ENCODE measurements at regions not wholly inside any gene's neighbourhood (a gene's known extent, or its start where the extent isn't known, plus 50 kb on each side); places are given as distances from the start of the nearest gene placed in this dataset.

- intact Hi-C loops (cut with micrococcal nuclease) = no loop called here
- Histone ChIP-seq H3K4me1 (no peaks in the 10 kb centered on the region), H3K27me3 (ENCODE audit: low read depth) (peaks cover 51% of the 10 kb centered on the region), H3K36me3 (no peaks in the 10 kb centered on the region), H3K27ac (replicated peaks) (no peak overlapping the region), H3K9me3 (replicated peaks) (no peaks in the 10 kb centered on the region), H3K4me3 (no peak overlapping the region)
- DNase-seq = no peak
- no peak for TF ChIP-seq CTCF (IDR thresholded peaks at IDR 0.05; ENCODE audit: borderline replicate concordance)
Observed at GRCh38 chr1:14064649-14065442, 364.9 kb downstream of the PRDM2 start.

GRCh38 chr1:14065486-14065885, 365.5 kb downstream of the PRDM2 start:
- H3K4me1 ChIP-seq = no peaks in the 10 kb centered on the region
- H3K36me3 ChIP-seq = no peaks in the 10 kb centered on the region
- H3K27ac ChIP-seq (replicated peaks) = no peak overlapping the region
- no peak for DNase-seq
- no peak overlapping the region for H3K4me3 ChIP-seq
- H3K27me3 ChIP-seq (ENCODE audit: low read depth) = peaks cover 53% of the 10 kb centered on the region
- H3K9me3 ChIP-seq (replicated peaks) = no peaks in the 10 kb centered on the region
- intact Hi-C loops (cut with micrococcal nuclease) = no loop called here
- no peak for TF ChIP-seq CTCF (IDR thresholded peaks at IDR 0.05; ENCODE audit: borderline replicate concordance)

- no peak for DNase-seq
- Histone ChIP-seq H3K4me1 (no peaks in the 10 kb centered on the region), H3K36me3 (no peaks in the 10 kb centered on the region), H3K4me3 (no peak overlapping the region), H3K9me3 (replicated peaks) (no peaks in the 10 kb centered on the region), H3K27ac (replicated peaks) (no peak overlapping the region), H3K27me3 (ENCODE audit: low read depth) (peaks cover 60% of the 10 kb centered on the region)
- no peak for TF ChIP-seq CTCF (IDR thresholded peaks at IDR 0.05; ENCODE audit: borderline replicate concordance)
- intact Hi-C loops (cut with micrococcal nuclease) = no loop called here
Observed at GRCh38 chr1:14067036-14067435, 367.0 kb downstream of the PRDM2 start.

GRCh38 chr1:14067711-14068110, 367.7 kb downstream of the PRDM2 start:
- no peak for DNase-seq
- no peak overlapping the region for H3K27ac ChIP-seq (replicated peaks)
- H3K4me3 ChIP-seq = no peak overlapping the region
- H3K36me3 ChIP-seq = no peaks in the 10 kb centered on the region
- TF ChIP-seq CTCF (IDR thresholded peaks at IDR 0.05; ENCODE audit: borderline replicate concordance) = no peak
- H3K9me3 ChIP-seq (replicated peaks) = no peaks in the 10 kb centered on the region
- intact Hi-C loops (cut with micrococcal nuclease) = no loop called here
- peaks cover 60% of the 10 kb centered on the region for H3K27me3 ChIP-seq (ENCODE audit: low read depth)
- H3K4me1 ChIP-seq = no peaks in the 10 kb centered on the region

- H3K36me3 ChIP-seq = no peaks in the 10 kb centered on the region
- no peak overlapping the region for H3K27ac ChIP-seq (replicated peaks)
- no peak overlapping the region for H3K4me3 ChIP-seq
- H3K4me1 ChIP-seq = no peaks in the 10 kb centered on the region
- intact Hi-C loops (cut with micrococcal nuclease) = no loop called here
- peaks cover 69% of the 10 kb centered on the region for H3K27me3 ChIP-seq (ENCODE audit: low read depth)
- H3K9me3 ChIP-seq (replicated peaks) = peaks cover 8% of the 10 kb centered on the region
- DNase-seq = no peak
- no peak for TF ChIP-seq CTCF (IDR thresholded peaks at IDR 0.05; ENCODE audit: borderline replicate concordance)
Observed at GRCh38 chr1:14071581-14071980, 371.6 kb downstream of the PRDM2 start.

Data from left ventricle myocardium inferior (tissue), 1 donor.